ENCODE measurements at regions not wholly inside any gene's neighbourhood (a gene's known extent, or its start where the extent isn't known, plus 50 kb on each side); places are given as distances from the start of the nearest gene placed in this dataset.
A peak's percentile ranks its signal among the peaks of the same experiment; 100 is the strongest.

- CTCF ChIA-PET, result no interaction called here
These were observed 122.9 kb upstream of the NTF3 start for GRCh38 chr12:5308996-5309395.

GRCh38 chr12:5309654-5310053 is 122.3 kb upstream of the NTF3 start:
- H3K4me3 ChIP-seq (ENCODE audit: low read depth, low read length), result no peak overlapping the region
- H3K27me3 ChIP-seq (ENCODE audit: control insufficient read depth, insufficient read depth, low read length), result no peaks in the 10 kb centered on the region
- no peaks in the 10 kb centered on the region for H3K9me3 ChIP-seq (ENCODE audit: control insufficient read depth, insufficient read depth, low read length)
- no peak for TF ChIP-seq CTCF (IDR thresholded peaks at IDR 0.05; ENCODE audit: low read depth, low read length)
- CTCF ChIA-PET, result no interaction called here
- H3K27ac ChIP-seq (ENCODE audit: low read depth, low read length), result no peak overlapping the region
- POLR2A ChIA-PET, result no interaction called here
- no peak for DNase-seq (ENCODE audit: low read depth, low spot score)

More at GRCh38 chr12:5308996-5309395, 122.9 kb upstream of the NTF3 start:
- TF ChIP-seq CTCF (IDR thresholded peaks at IDR 0.05; ENCODE audit: low read depth, low read length), result no peak
- POLR2A ChIA-PET, result no interaction called here
- Histone ChIP-seq H3K4me3 (ENCODE audit: low read depth, low read length) (no peak overlapping the region), H3K27ac (ENCODE audit: low read depth, low read length) (no peak overlapping the region), H3K9me3 (ENCODE audit: control insufficient read depth, insufficient read depth, low read length) (no peaks in the 10 kb centered on the region), H3K27me3 (ENCODE audit: control insufficient read depth, insufficient read depth, low read length) (no peaks in the 10 kb centered on the region)
- DNase-seq (ENCODE audit: low read depth, low spot score), result no peak

- POLR2A ChIA-PET, result no interaction called here
- CTCF ChIA-PET, result no interaction called here
- DNase-seq (ENCODE audit: low read depth, low spot score), result no peak
- H3K27me3 ChIP-seq (ENCODE audit: control insufficient read depth, insufficient read depth, low read length), result no peaks in the 10 kb centered on the region
- no peaks in the 10 kb centered on the region for H3K9me3 ChIP-seq (ENCODE audit: control insufficient read depth, insufficient read depth, low read length)
- no peak overlapping the region for H3K4me3 ChIP-seq (ENCODE audit: low read depth, low read length)
- no peak for TF ChIP-seq CTCF (IDR thresholded peaks at IDR 0.05; ENCODE audit: low read depth, low read length)
- no peak overlapping the region for H3K27ac ChIP-seq (ENCODE audit: low read depth, low read length)
These were observed 121.8 kb upstream of the NTF3 start for GRCh38 chr12:5310151-5310550.

- DNase-seq (ENCODE audit: low read depth, low spot score), result no peak
- CTCF ChIA-PET, result no interaction called here
These were observed 114.4 kb upstream of the NTF3 start for GRCh38 chr12:5317556-5317955.

GRCh38 chr12:5318874-5319273 is 113.0 kb upstream of the NTF3 start:
- Histone ChIP-seq H3K9me3 (ENCODE audit: control insufficient read depth, insufficient read depth, low read length) (no peaks in the 10 kb centered on the region), H3K4me3 (ENCODE audit: low read depth, low read length) (no peak overlapping the region), H3K27me3 (ENCODE audit: control insufficient read depth, insufficient read depth, low read length) (peaks cover under 1% of the 10 kb centered on the region), H3K27ac (ENCODE audit: low read depth, low read length) (no peak overlapping the region)
- ChIA-PET CTCF (no interaction called here), POLR2A (interaction anchor here (0.8 kb wide), 1 partner anchor 427 kb away, joined by 3 read pairs; no protein-coding TSS in a partner anchor)
- TF ChIP-seq CTCF (IDR thresholded peaks at IDR 0.05; ENCODE audit: low read depth, low read length), result no peak
- peak; percentile 27 for DNase-seq (ENCODE audit: low read depth, low spot score)

More at GRCh38 chr12:5317556-5317955, 114.4 kb upstream of the NTF3 start:
- POLR2A ChIA-PET, result no interaction called here
- no peaks in the 10 kb centered on the region for H3K27me3 ChIP-seq (ENCODE audit: control insufficient read depth, insufficient read depth, low read length)
- no peak overlapping the region for H3K27ac ChIP-seq (ENCODE audit: low read depth, low read length)
- H3K9me3 ChIP-seq (ENCODE audit: control insufficient read depth, insufficient read depth, low read length), result no peaks in the 10 kb centered on the region
- no peak overlapping the region for H3K4me3 ChIP-seq (ENCODE audit: low read depth, low read length)
- no peak for TF ChIP-seq CTCF (IDR thresholded peaks at IDR 0.05; ENCODE audit: low read depth, low read length)
